Heart left ventricle (tissue), 16 donors: ENCODE measurements at regions not wholly inside any gene's neighbourhood (a gene's known extent, or its start where the extent isn't known, plus 50 kb on each side); places are given as distances from the start of the nearest gene placed in this dataset.
A peak's percentile ranks its signal among the peaks of the same experiment; 100 is the strongest.

Experiments
- ATAC-seq, 4 donors: fragments of 200-7000 bp; cut with Tn5 transposase; one replicate each; pipeline ENCODE4 v1.9.1; 2020 to 2022; ENCODE audit warnings: moderate library complexity in 4 of 4, mild to moderate bottlenecking in 3 of 4, moderate number of reproducible peaks in 1 of 4
- DNase-seq, 5 donors: peaks; one replicate each; pipeline ENCODE4 v3.0.0-alpha.2; 2020
- H3K27ac ChIP-seq, 12 donors: fragments of 200-600 bp; sonication (generic) in 4 of 12; one replicate each; pipeline versions ENCODE4 v1.5.0 to v1.8.0; 2016 to 2022; ENCODE audit warnings: mild to moderate bottlenecking in 2 of 12
- H3K27me3 ChIP-seq, 9 donors: fragments of 200-600 bp; sonication (generic) in 2 of 9; one replicate each; pipeline versions ENCODE4 v1.5.1 to v1.8.0; 2016 to 2022; ENCODE audit warnings: mild to moderate bottlenecking in 3 of 9
- H3K36me3 ChIP-seq, 9 donors: fragments of 200-600 bp; sonication (generic) in 2 of 9; one replicate each; pipeline versions ENCODE4 v1.5.0 to v1.8.0; 2018 to 2022; ENCODE audit warnings: mild to moderate bottlenecking in 2 of 9
- H3K4me1 ChIP-seq, 12 donors: fragments of 200-600 bp; sonication (generic) in 4 of 12; one replicate each; pipeline versions ENCODE4 v1.5.0 to v1.8.0; 2016 to 2022; ENCODE audit warnings: mild to moderate bottlenecking in 3 of 12
- H3K4me3 ChIP-seq, 12 donors: fragments of 200-600 bp; sonication (generic) in 4 of 12; one replicate each; pipeline versions ENCODE4 v1.5.0 to v1.8.0; 2017 to 2022; ENCODE audit warnings: mild to moderate bottlenecking in 9 of 12, moderate library complexity in 4 of 12
- H3K9me3 ChIP-seq, 12 donors: fragments of 200-600 bp; sonication (generic) in 4 of 12; one replicate each; pipeline versions ENCODE4 v1.5.0 to v1.8.0; 2016 to 2022; ENCODE audit warnings: mild to moderate bottlenecking in 1 of 12
- POLR2A ChIP-seq, 2 donors: fragments of 450-650 bp; IDR thresholded peaks; one replicate each; pipeline ENCODE4 v1.6.1; 2017; ENCODE audit warnings: antibody characterized with exemption in 2 of 2, mild to moderate bottlenecking in 2 of 2, moderate library complexity in 2 of 2
- WGBS, 4 donors: extraction: QIAGEN DNeasy Blood & Tissue Kit in 2 of 4; methylation state at CpG; one replicate each; pipeline versions ENCODE4 v1.1.5 to v1.1.7; 2013 to 2018; 5-methylcytosine and 5-hydroxymethylcytosine counted together
- intact Hi-C, 10 donors: fragments of 100-400 bp; cut with DNase I; formaldehyde crosslinking; loops; one replicate each; pipeline versions ENCODE4 v1.11.1 to v1.14.2; 2022
- TF ChIP-seq, protein P1 (sequence below), 12 donors: fragments of 200-600 bp; sonication (generic) in 4 of 12; IDR thresholded peaks; one replicate each; pipeline versions ENCODE4 v1.5.0 to v1.8.0; 2018 to 2022; ENCODE audit warnings: antibody characterized with exemption in 12 of 12, mild to moderate bottlenecking in 5 of 12
- donor health status: ischemic (EF 13 %, LVEDD 7.1; RV severe dilation, severe dysfunction).
- donor health status: healthy with polysubstance abuse.
- donor health status: DM: no; HTN: yes; CAD: no.
- donor health status: DM: no; HTN: no; CAD: no.
- donor health status: ischemic (EF 25% LVEDD 6.9; RV normal size, moderate dysfunction).
- donor health status: ischemic (EF 25% LVEDD 5.7; RV mildly dilated, moderate dysfunction).
- donor health status: healthy.
- donor health status: DM: yes; HTN: yes; CAD: no.
- donor health status: ischemic (EF 35%, LVEDD 5.7; RV mildly dilated, moderate dysfunction).
- donor health status: nonischemic (EF 11% LVEDD 7.7; RV severe dilation, severe dysfunction).
- donor health status: DM: yes; HTN: yes; CAD: no.
- donor health status: PGD.
- donor health status: ischemic (EF 29% LVEDD 5.4; RV normal size, mild dysfunction).
- donor health status: nonischemic (EF 23%, LVEDD 6.1; RV moderate dilation, normal function).

DNA sequence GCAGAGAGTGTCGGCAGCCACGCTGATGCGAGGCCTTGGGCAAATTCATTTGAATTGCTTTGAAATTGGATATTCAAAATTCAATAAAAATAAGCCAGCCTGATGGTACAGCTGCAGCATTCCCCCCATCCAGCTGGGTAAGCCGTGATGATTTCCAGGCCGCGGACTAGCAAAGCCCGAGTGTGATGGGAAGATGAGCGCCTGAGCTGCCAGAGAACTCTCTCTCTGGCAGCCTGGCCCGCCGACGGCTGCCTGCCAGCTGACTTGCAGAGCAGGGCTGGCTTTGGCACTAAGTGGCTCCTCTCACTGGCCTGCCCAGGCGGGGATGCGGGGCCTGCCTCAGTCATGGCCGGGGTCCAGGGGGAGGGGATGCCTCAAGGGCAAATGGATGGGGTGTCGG lies 268.3 kb upstream of the WWC1 start:
- Histone ChIP-seq H3K9me3 (no peaks in the 10 kb centered on the region), H3K4me1 (peaks cover 0 to 64% (median 14%) of the 10 kb centered on the region in 12 donors), H3K27me3 (no peaks in the 10 kb centered on the region), H3K4me3 (no peak overlapping the region), H3K27ac (peak overlapping the region in 11 of 12 donors; percentile 25 to 76 (median 67)), H3K36me3 (no peaks in the 10 kb centered on the region)
- DNase-seq (peak; percentile 70 to 87 (median 84)), ATAC-seq (peak; percentile 87 to 91 (median 89))
- intact Hi-C loops: loop anchor here in 8 of 10 donors (2.0 to 10.0 kb wide), 9 partner anchors 76 to 301 kb away; no protein-coding TSS in a partner anchor
- TF ChIP-seq, protein P1, sequence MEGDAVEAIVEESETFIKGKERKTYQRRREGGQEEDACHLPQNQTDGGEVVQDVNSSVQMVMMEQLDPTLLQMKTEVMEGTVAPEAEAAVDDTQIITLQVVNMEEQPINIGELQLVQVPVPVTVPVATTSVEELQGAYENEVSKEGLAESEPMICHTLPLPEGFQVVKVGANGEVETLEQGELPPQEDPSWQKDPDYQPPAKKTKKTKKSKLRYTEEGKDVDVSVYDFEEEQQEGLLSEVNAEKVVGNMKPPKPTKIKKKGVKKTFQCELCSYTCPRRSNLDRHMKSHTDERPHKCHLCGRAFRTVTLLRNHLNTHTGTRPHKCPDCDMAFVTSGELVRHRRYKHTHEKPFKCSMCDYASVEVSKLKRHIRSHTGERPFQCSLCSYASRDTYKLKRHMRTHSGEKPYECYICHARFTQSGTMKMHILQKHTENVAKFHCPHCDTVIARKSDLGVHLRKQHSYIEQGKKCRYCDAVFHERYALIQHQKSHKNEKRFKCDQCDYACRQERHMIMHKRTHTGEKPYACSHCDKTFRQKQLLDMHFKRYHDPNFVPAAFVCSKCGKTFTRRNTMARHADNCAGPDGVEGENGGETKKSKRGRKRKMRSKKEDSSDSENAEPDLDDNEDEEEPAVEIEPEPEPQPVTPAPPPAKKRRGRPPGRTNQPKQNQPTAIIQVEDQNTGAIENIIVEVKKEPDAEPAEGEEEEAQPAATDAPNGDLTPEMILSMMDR (IDR thresholded peaks at IDR 0.05): no peak
- no peak for TF ChIP-seq POLR2A (IDR thresholded peaks at IDR 0.05)
- 49 to 60% (median 54%) methylated on average over 15 of the region's 15 CpGs for WGBS, 4 donors

DNA sequence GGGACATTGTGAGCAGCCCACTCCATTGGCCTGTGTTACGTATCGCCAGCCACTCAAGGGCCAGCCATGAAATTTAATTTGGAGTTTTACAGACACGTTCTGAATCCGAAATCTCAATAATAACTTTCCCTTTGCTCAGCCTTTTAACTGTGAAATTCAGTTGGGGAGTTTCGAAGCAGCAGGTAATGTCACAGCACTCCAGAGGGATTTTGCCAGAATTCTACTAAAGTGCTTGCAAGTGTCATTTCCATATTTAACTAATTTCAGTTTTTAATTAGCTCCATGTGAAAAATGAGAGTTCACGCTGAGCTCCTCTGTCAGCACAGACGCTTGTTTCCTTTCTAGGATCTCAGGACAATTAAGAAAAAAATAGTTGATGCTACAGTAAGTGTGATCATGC lies 267.1 kb upstream of the WWC1 start:
- ATAC-seq (no peak), DNase-seq (no peak)
- peak overlapping the region in 6 of 12 donors; percentile 9 to 76 (median 68) for H3K27ac ChIP-seq
- H3K4me3 ChIP-seq: no peak overlapping the region
- H3K36me3 ChIP-seq: no peaks in the 10 kb centered on the region
- peaks cover 0 to 67% (median 14%) of the 10 kb centered on the region in 12 donors for H3K4me1 ChIP-seq
- H3K27me3 ChIP-seq: no peaks in the 10 kb centered on the region
- intact Hi-C loops: loop anchor here in 8 of 10 donors (5.0 to 10.0 kb wide), 8 partner anchors 77 to 302 kb away; no protein-coding TSS in a partner anchor
- 80 to 91% (median 88%) methylated on average over 7 of the region's 7 CpGs for WGBS, 4 donors
- H3K9me3 ChIP-seq: no peaks in the 10 kb centered on the region
- TF ChIP-seq POLR2A (IDR thresholded peaks at IDR 0.05): no peak
- TF ChIP-seq, protein P1 (IDR thresholded peaks at IDR 0.05): no peak

DNA sequence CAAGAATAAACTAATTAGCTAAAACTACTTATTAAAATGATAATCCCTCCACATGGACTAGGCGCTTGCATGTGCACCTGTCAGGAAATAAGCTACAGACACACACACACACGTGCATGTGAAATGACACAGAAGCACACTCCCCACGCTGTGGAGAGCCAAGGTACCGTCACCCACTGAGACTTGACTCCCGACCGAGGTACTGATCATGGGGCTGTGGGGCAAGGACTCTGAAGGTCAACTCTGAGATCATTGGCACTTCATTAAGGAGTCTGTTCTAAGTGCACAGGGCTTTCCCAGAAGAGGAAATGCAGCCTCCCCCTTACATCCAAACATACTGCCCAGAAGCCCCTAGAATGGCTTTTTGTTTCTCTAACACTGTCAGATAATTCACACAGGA lies 264.4 kb upstream of the WWC1 start:
- intact Hi-C loops: loop anchor here in 4 of 10 donors (10.0 kb wide), 3 partner anchors 92 to 302 kb away; no protein-coding TSS in a partner anchor
- Histone ChIP-seq H3K4me1 (peaks cover 0 to 58% (median 7%) of the 10 kb centered on the region in 12 donors), H3K9me3 (no peaks in the 10 kb centered on the region), H3K4me3 (no peak overlapping the region), H3K36me3 (no peaks in the 10 kb centered on the region), H3K27ac (peak overlapping the region in 8 of 12 donors; percentile 10 to 58 (median 34)), H3K27me3 (no peaks in the 10 kb centered on the region)
- ATAC-seq (peak in 3 of 4 donors; percentile 8 to 62 (median 54)), DNase-seq (peak in 1 of 5 donors; percentile 51)
- WGBS, 4 donors: 32 to 44% (median 38%) methylated on average over 6 of the region's 6 CpGs
- TF ChIP-seq, protein P1 (IDR thresholded peaks at IDR 0.05): no peak
- no peak for TF ChIP-seq POLR2A (IDR thresholded peaks at IDR 0.05)

DNA sequence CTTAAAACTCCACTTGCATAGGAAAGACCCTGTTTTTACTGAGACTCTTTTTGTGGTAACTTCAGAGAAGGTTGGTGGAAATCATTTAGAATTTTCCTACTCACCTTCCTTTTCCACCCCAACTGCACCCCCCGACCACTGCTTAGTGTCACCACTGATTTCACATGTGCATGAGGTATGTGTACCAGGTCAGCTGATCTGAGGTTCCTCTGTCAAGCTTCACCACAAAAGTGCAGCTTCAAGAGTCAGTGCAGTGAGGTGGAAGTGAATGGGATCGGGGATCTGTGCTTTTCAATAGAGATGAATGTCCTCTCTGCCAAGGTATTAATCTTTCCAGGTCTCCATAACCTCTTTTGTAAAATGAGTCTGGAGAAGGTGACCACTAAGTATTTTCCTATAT lies 260.5 kb upstream of the WWC1 start:
- no peak for ATAC-seq
- no peak for DNase-seq
- H3K36me3 ChIP-seq: no peaks in the 10 kb centered on the region
- H3K27ac ChIP-seq: no peak overlapping the region
- no peak overlapping the region for H3K4me3 ChIP-seq
- peaks cover 0 to 36% (median 1%) of the 10 kb centered on the region in 12 donors for H3K4me1 ChIP-seq
- 50 to 77% (median 62%) methylated on average over 2 of the region's 2 CpGs for WGBS, 4 donors
- no peaks in the 10 kb centered on the region for H3K9me3 ChIP-seq
- no peak for TF ChIP-seq POLR2A (IDR thresholded peaks at IDR 0.05)
- TF ChIP-seq, protein P1 (IDR thresholded peaks at IDR 0.05): no peak
- intact Hi-C loops: loop anchor here in 1 of 10 donors (10.0 kb wide), 1 partner anchor 306 kb away; no protein-coding TSS in a partner anchor
- H3K27me3 ChIP-seq: peaks cover 0 to 2% (median 0%) of the 10 kb centered on the region in 9 donors
